Adrenal gland (tissue), 5 donors: ENCODE measurements at regions not wholly inside any gene's neighbourhood (a gene's known extent, or its start where the extent isn't known, plus 50 kb on each side); places are given as distances from the start of the nearest gene placed in this dataset.

Source experiments
- CTCF ChIP-seq, 6 experiments: fragments of 450-650 bp in 4 of 6; fragments of 200-600 bp in 2 of 6; sonication (generic) in 1 of 6; IDR thresholded peaks; 1 replicate in 5 of 6; 2 replicates in 1 of 6; pipeline versions ENCODE4 v1.5.1 to v1.8.0; 2016 to 2021; ENCODE audit warnings: antibody characterized with exemption in 6 of 6, mild to moderate bottlenecking in 2 of 6, moderate library complexity in 1 of 6
- POLR2A ChIP-seq, 2 donors: fragments of 450-650 bp; IDR thresholded peaks; one replicate each; pipeline ENCODE4 v1.6.1; 2017; ENCODE audit warnings: antibody characterized with exemption in 2 of 2, mild to moderate bottlenecking in 2 of 2, moderate library complexity in 1 of 2
- donor health status: DM: no; HTN: no; CAD: no.

GRCh38 chr2:155958834-155959233 lies 373.7 kb downstream of the NR4A2 start:
- no peak for TF ChIP-seq CTCF (IDR thresholded peaks at IDR 0.05)
- no peak for TF ChIP-seq POLR2A (IDR thresholded peaks at IDR 0.05)
